Brain microvascular endothelial cell (primary cell): ENCODE measurements at regions not wholly inside any gene's neighbourhood (a gene's known extent, or its start where the extent isn't known, plus 50 kb on each side); places are given as distances from the start of the nearest gene placed in this dataset.
A peak's percentile ranks its signal among the peaks of the same experiment; 100 is the strongest.

ENCODE experiments used
- DNase-seq: peaks from one replicate; pipeline ENCODE4 v3.0.0-alpha.2; 2020
- H3K27ac ChIP-seq: fragments of 250-450 bp; sonication (Bioruptor Pico); 2 replicates; pipeline ENCODE4 v1.5.1; 2020; ENCODE audit warnings: mild to moderate bottlenecking, moderate library complexity
- H3K27me3 ChIP-seq: fragments of 250-450 bp; sonication (Bioruptor Pico); replicated peaks from 2 replicates; pipeline ENCODE4 v1.5.1; 2020; ENCODE audit warnings: mild to moderate bottlenecking
- H3K36me3 ChIP-seq: fragments of 250-450 bp; sonication (Bioruptor Pico); replicated peaks from 2 replicates; pipeline ENCODE4 v1.5.1; 2020; ENCODE audit warnings: mild to moderate bottlenecking
- H3K4me3 ChIP-seq: 2 replicates; pipeline ENCODE4 v1.5.1; 2011; ENCODE audit warnings: low read depth, mild to moderate bottlenecking, control low read depth, low read length, moderate library complexity
- in situ Hi-C: cut with HindIII; loops from 2 replicates; pipeline ENCODE4 v1.10.0; 2017; ENCODE audit warnings: low sequenced_read_pairs, low pct_ligation_motif_present
- TF ChIP-seq, protein P1 (sequence below): IDR thresholded peaks from 2 replicates; pipeline ENCODE4 v1.5.1; 2011; ENCODE audit warnings: low read depth, mild to moderate bottlenecking, moderate library complexity, low read length, control low read depth, inconsistent platforms; ENCODE audit errors: missing control alignments

DNA sequence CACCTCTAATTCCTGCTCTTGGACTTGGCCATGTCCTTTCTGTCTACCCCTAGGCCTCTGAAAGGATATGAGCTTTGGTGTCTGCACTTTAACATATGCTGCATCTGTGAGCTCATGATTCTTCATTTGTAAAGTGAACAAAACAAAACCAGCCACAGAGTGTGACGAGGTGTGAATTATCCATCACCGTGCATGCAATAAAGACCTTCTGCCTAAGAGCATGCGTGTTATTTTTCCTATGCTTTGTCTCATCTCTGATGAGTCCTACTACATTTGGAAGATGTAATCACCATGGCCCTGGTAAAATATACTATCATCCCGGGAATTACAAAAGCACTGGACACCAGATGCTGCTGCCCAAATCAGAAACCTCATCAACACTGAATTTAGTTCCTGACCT is 103.5 kb upstream of the KCNAB1 start:
- Histone ChIP-seq H3K27me3 (no peaks in the 10 kb centered on the region), H3K27ac (no peak overlapping the region), H3K36me3 (no peaks in the 10 kb centered on the region), H3K4me3 (no peak overlapping the region)
- in situ Hi-C loops, result no loop called here
- DNase-seq, result no peak
- TF ChIP-seq, protein P1, sequence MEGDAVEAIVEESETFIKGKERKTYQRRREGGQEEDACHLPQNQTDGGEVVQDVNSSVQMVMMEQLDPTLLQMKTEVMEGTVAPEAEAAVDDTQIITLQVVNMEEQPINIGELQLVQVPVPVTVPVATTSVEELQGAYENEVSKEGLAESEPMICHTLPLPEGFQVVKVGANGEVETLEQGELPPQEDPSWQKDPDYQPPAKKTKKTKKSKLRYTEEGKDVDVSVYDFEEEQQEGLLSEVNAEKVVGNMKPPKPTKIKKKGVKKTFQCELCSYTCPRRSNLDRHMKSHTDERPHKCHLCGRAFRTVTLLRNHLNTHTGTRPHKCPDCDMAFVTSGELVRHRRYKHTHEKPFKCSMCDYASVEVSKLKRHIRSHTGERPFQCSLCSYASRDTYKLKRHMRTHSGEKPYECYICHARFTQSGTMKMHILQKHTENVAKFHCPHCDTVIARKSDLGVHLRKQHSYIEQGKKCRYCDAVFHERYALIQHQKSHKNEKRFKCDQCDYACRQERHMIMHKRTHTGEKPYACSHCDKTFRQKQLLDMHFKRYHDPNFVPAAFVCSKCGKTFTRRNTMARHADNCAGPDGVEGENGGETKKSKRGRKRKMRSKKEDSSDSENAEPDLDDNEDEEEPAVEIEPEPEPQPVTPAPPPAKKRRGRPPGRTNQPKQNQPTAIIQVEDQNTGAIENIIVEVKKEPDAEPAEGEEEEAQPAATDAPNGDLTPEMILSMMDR, result no peak

DNA sequence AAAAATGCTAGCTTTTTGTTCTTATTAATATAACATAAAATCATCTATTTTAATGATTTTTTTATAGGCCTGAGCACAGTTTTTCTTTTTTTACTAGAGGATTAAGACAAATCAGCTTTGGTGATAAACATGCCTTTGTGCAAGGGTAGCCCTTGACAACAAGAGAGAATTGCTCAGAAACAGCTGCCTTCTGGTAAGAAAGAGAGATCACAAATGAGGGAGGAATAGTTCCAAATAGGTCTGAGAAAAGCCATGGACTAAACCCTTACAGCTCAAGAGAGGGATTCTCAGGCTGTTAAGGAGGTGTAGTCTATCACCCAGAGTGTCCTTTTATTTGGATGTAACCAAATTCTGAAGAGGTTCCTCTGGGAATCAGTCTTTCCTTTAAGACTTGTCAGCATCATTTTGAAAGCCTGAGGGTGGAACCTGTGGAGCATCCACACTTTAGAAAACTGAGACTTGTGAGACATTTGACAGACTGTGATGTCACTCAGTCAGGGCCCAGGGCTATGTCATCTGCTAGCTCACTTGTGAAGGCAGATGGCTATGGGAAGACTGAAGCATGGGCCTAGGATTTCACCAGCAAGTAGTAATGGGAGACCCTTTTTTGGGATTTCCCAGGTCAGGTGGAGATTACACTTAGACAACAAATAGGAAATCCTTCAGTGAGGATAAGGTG is 102.9 kb upstream of the KCNAB1 start:
- TF ChIP-seq, protein P1, result no peak
- H3K36me3 ChIP-seq, result no peaks in the 10 kb centered on the region
- in situ Hi-C loops, result no loop called here
- H3K4me3 ChIP-seq, result no peak overlapping the region
- H3K27ac ChIP-seq, result no peak overlapping the region
- no peak for DNase-seq
- no peaks in the 10 kb centered on the region for H3K27me3 ChIP-seq

DNA sequence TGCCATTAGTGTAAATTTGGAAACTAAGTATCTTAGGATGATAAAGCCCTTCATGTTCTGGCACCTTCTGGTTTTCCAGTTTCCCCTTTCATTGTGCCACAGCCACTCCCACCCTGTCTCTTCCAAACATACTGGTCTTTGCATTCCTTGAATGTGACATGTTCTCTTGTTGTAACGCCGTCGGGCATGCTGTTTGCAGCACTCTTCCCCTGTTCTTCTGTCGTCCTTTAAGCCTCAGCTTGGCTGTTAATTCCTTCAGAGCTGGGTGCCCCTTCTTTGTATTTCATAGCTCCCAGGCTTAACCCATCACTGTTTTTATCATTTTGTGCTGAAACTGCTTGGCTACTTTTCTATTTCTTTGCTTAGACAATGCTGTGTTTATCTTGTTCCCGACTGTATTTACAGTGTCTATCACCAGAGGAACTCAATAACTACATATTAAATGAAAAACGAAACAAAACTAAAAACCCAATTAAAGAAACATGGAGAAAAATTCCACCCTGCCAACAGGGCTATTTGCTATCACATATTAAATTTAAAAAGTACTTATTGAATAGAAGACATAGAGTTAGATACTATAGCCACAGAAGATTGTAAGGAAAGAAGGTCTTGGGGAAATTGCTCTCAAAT is 95.4 kb upstream of the KCNAB1 start:
- Histone ChIP-seq H3K4me3 (peak overlapping the region; percentile 34), H3K27me3 (no peaks in the 10 kb centered on the region), H3K36me3 (no peaks in the 10 kb centered on the region), H3K27ac (no peak overlapping the region)
- peak; percentile 24 for DNase-seq
- TF ChIP-seq, protein P1, result no peak
- in situ Hi-C loops, result no loop called here

DNA sequence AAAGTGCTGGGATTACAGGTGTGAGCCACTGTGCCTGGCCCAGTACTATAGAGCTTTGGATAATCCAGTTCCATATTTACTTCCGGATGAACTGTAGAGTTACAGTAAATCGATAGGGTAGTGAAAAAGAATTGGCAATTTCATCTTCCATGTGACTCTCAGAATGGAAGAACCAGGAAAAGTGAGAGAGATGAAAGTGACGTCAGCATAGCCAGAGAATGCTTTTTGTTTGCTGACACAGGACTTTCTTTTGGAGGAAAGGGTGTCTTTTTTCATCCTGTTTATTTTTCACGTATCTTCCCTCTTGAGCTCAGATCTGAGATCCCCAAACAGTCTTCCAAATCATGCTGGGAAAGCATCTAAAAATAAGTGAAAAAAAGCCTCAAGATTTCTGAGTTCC is 91.2 kb upstream of the KCNAB1 start:
- in situ Hi-C loops, result no loop called here
- H3K4me3 ChIP-seq, result no peak overlapping the region
- H3K27me3 ChIP-seq, result no peaks in the 10 kb centered on the region
- H3K36me3 ChIP-seq, result no peaks in the 10 kb centered on the region
- DNase-seq, result no peak
- TF ChIP-seq, protein P1, result no peak
- H3K27ac ChIP-seq, result no peak overlapping the region

DNA sequence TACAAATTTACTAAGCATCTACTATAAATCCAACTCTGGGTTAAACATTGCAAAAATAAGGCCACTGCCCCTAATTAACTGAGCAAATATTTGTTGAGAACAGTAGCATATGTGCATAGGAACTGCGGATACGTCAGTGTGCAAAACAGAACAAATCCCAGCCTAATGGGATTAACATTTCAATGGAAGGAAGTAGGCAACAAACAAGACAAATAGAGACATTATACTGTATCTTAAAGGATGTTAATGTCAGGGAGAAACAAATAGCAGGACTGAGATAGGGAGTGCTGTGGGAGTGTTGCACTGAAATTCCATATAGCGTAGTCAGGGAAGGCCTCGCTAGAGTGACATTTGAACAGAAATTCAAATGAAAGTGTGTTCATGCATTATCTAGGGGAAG is 89.7 kb upstream of the KCNAB1 start:
- in situ Hi-C loops, result no loop called here
- DNase-seq, result no peak

More for the DNA sequence above, 89.7 kb upstream of the KCNAB1 start:
- Histone ChIP-seq H3K27ac (no peak overlapping the region), H3K27me3 (no peaks in the 10 kb centered on the region), H3K36me3 (no peaks in the 10 kb centered on the region), H3K4me3 (no peak overlapping the region)
- TF ChIP-seq, protein P1, result no peak
